ENCODE measurements at regions not wholly inside any gene's neighbourhood (a gene's known extent, or its start where the extent isn't known, plus 50 kb on each side); places are given as distances from the start of the nearest gene placed in this dataset.

DNA sequence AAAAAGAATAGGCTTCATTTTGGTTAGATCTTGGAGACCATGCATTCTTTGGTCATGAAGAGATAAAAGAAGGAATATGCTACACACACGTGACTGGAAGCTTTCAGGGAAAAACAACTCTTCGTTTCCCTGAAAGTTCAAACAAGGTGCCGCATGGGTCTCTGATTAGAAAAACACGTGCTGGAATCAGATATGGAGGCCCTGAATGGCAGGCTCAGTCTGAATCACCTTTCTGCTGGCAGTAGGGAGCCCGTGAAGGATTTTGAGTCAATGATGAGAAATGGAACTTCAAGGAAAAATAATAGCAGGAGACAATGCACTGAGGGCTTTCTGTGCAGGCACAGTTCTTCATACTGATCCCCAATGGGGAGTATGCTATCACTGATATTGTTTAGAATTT is 99.8 kb upstream of the LRRN1 start:
- CTCF ChIA-PET: no interaction called here

DNA sequence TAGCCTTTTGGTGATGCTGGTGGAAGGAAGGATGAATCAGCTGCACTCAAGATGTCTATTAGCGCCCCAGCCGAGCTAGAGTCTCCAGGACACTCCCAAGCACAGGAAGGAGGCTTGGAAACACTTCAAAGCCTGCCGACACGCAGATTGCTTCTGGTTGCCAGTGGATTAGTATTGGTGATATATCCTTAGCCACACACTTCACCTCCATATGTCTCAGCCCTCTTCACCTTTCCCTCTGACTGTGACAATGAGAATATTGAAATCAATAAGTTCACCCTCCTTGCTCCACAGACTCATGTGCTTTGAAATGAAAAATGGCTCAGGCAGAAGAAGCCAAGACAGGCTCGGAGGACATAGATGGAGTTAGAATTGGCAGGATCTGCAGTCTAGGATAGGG is 102.9 kb upstream of the LRRN1 start:
- Histone ChIP-seq H3K9me3 (ENCODE audit: control extremely low read depth in 1 of 3, control insufficient read depth in 2 of 3, insufficient read depth in 1 of 3, low read length in 2 of 3) (no peaks in the 10 kb centered on the region), H3K27me3 (replicated peaks in 1 of 4; ENCODE audit: control extremely low read depth in 1 of 4, control insufficient read depth in 3 of 4, insufficient read depth in 4 of 4, low read length in 3 of 4) (peaks cover 0 to 3% (median 0%) of the 10 kb centered on the region in 4 experiments), H3K36me3 (replicated peaks in 1 of 2; ENCODE audit: control extremely low read depth in 1 of 2, control insufficient read depth in 1 of 2, extremely low read depth in 1 of 2, insufficient read depth in 2 of 2, low read length in 1 of 2) (no peaks in the 10 kb centered on the region), H2AFZ (ENCODE audit: insufficient read depth, low read depth, low read length, poor library complexity, severe bottlenecking) (no peak overlapping the region), H3K9ac (ENCODE audit: low read length) (no peak overlapping the region), H3K27ac (ENCODE audit: low read length in 2 of 2) (no peak overlapping the region), H3K4me3 (ENCODE audit: control extremely low read depth in 1 of 5, extremely low read depth in 1 of 5, insufficient read depth in 1 of 5, low read depth in 2 of 5, low read length in 4 of 5) (no peak overlapping the region), H3K4me2 (replicated peaks; ENCODE audit: low read depth, low read length, poor library complexity, severe bottlenecking) (no peak overlapping the region), H3K4me1 (ENCODE audit: control insufficient read depth in 2 of 2, insufficient read depth in 2 of 2, low read length in 2 of 2) (no peaks in the 10 kb centered on the region), H4K20me1 (ENCODE audit: control insufficient read depth, insufficient read depth, low read length, poor library complexity, severe bottlenecking) (no peaks in the 10 kb centered on the region), H3K79me2 (ENCODE audit: control insufficient read depth, insufficient read depth, low read length) (no peaks in the 10 kb centered on the region)
- H3K27ac Mint-ChIP-seq: no peak overlapping the region
- no peaks in the 10 kb centered on the region for H3K9me3 Mint-ChIP-seq (ENCODE audit: insufficient read depth)
- no peaks in the 10 kb centered on the region for H3K4me1 Mint-ChIP-seq
- WGBS (ENCODE audit: insufficient coverage): 100% methylated on average over 2 of the region's 5 CpGs
- ATAC-seq (ENCODE audit: low read depth): no peak
- no peak for DNase-seq
- intact Hi-C loops (cut with micrococcal nuclease): no loop called here
- H3K4me3 Mint-ChIP-seq: no peak overlapping the region
- ChIA-PET POLR2A (no interaction called here), CTCF (no interaction called here)
- H3K27me3 Mint-ChIP-seq: no peaks in the 10 kb centered on the region
- TF ChIP-seq EZH2 (IDR thresholded peaks at IDR 0.05; ENCODE audit: borderline replicate concordance, insufficient read depth, low read depth, low read length, poor library complexity, severe bottlenecking) (no peak), CTCF (IDR thresholded peaks at IDR 0.05) (no peak)

More for the DNA sequence above, 99.8 kb upstream of the LRRN1 start:
- POLR2A ChIA-PET: no interaction called here
- Mint-ChIP-seq H3K27ac (no peak overlapping the region), H3K4me1 (no peaks in the 10 kb centered on the region), H3K9me3 (ENCODE audit: insufficient read depth) (no peaks in the 10 kb centered on the region), H3K27me3 (no peaks in the 10 kb centered on the region), H3K4me3 (no peak overlapping the region)
- Histone ChIP-seq H3K9ac (ENCODE audit: low read length) (no peak overlapping the region), H3K36me3 (replicated peaks in 1 of 2; ENCODE audit: control extremely low read depth in 1 of 2, control insufficient read depth in 1 of 2, extremely low read depth in 1 of 2, insufficient read depth in 2 of 2, low read length in 1 of 2) (no peaks in the 10 kb centered on the region), H3K79me2 (ENCODE audit: control insufficient read depth, insufficient read depth, low read length) (no peaks in the 10 kb centered on the region), H3K27ac (ENCODE audit: low read length in 2 of 2) (no peak overlapping the region), H3K4me2 (replicated peaks; ENCODE audit: low read depth, low read length, poor library complexity, severe bottlenecking) (no peak overlapping the region), H3K4me3 (ENCODE audit: control extremely low read depth in 1 of 5, extremely low read depth in 1 of 5, insufficient read depth in 1 of 5, low read depth in 2 of 5, low read length in 4 of 5) (no peak overlapping the region), H3K4me1 (ENCODE audit: control insufficient read depth in 2 of 2, insufficient read depth in 2 of 2, low read length in 2 of 2) (no peaks in the 10 kb centered on the region), H2AFZ (ENCODE audit: insufficient read depth, low read depth, low read length, poor library complexity, severe bottlenecking) (no peak overlapping the region), H3K9me3 (ENCODE audit: control extremely low read depth in 1 of 3, control insufficient read depth in 2 of 3, insufficient read depth in 1 of 3, low read length in 2 of 3) (no peaks in the 10 kb centered on the region), H3K27me3 (replicated peaks in 1 of 4; ENCODE audit: control extremely low read depth in 1 of 4, control insufficient read depth in 3 of 4, insufficient read depth in 4 of 4, low read length in 3 of 4) (peaks cover 0 to 3% (median 0%) of the 10 kb centered on the region in 4 experiments), H4K20me1 (ENCODE audit: control insufficient read depth, insufficient read depth, low read length, poor library complexity, severe bottlenecking) (no peaks in the 10 kb centered on the region)
- DNase-seq (no peak), ATAC-seq (ENCODE audit: low read depth) (no peak)
- intact Hi-C loops (cut with micrococcal nuclease): no loop called here
- TF ChIP-seq EZH2 (IDR thresholded peaks at IDR 0.05; ENCODE audit: borderline replicate concordance, insufficient read depth, low read depth, low read length, poor library complexity, severe bottlenecking) (no peak), CTCF (IDR thresholded peaks at IDR 0.05) (no peak)
- 96% methylated on average over 5 of the region's 5 CpGs for WGBS (ENCODE audit: insufficient coverage)

Data from B cell (primary cell).